ENCODE measurements at regions not wholly inside any gene's neighbourhood (a gene's known extent, or its start where the extent isn't known, plus 50 kb on each side); places are given as distances from the start of the nearest gene placed in this dataset.

GRCh38 chr10:128814024-128814423 lies 653.0 kb upstream of the MGMT start:
- DNase-seq (ENCODE audit: low read depth), result no peak

GRCh38 chr10:128814782-128815181 lies 652.3 kb upstream of the MGMT start:
- DNase-seq (ENCODE audit: low read depth), result no peak

DNA sequence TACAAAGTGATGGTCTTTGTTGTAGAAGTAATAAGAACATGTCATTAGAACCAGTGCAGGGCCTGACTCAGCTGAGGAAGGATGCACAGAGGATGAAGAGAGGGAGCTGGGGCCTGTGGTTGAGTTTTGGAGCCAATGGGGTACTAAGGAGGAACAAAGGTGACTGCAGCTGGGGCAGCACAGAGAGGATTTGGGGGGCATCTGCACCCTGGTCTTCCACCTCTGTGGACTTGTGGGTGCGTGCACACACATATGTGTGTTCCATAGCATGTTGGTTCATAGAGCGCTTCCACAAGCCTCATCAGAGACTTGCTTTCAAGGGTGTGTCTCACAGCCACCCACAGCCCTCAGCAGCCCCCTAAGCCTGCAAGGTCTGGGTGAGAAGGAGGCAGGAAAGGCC lies 650.3 kb upstream of the MGMT start:
- no peak for DNase-seq (ENCODE audit: low read depth)

GRCh38 chr10:128817636-128818035 lies 649.4 kb upstream of the MGMT start:
- DNase-seq (ENCODE audit: low read depth), result no peak

- DNase-seq (ENCODE audit: low read depth), result no peak
These were observed 646.4 kb upstream of the MGMT start for GRCh38 chr10:128820663-128821062.

DNA sequence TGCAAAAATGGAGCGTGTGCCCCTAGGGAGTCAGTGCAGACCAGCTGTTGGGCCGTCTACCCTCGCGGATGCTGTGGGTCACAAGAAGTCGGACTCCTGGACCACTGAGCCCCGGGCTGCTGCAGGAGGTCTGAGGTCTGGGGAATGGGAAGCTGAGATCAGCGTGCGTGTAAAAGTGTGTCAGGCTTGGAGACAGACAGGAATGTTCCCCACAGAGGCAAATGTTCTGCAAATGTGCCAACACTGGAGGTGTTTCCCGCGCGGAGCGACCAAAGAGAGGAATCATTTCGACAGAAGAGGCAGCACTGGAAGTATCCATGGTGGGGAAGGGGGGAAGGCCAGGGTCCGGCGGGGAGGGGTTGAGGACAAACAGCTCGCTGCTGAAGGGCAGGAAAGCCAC lies 643.8 kb upstream of the MGMT start:
- no peak for DNase-seq (ENCODE audit: low read depth)

GRCh38 chr10:128825626-128826025 lies 641.4 kb upstream of the MGMT start:
- no peak for DNase-seq (ENCODE audit: low read depth)

DNA sequence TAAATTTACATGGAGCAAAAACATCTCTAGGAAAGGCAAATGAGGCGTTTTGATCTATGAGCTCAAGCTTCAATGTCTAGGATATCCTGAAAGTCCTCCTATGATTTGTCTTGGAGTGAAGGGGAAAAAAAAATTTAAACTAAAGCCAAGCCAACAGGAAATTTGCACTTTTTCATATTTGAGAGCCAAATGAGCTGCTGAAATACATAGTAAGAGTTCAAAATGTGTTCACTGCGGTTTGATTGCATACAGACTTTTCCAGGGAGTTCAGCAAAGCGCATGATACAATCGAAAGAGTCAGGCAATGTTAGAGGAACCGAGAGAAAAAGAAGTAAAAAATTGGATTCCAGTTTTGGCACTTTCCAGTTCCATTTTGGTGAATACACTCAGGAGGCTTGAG lies 633.4 kb upstream of the MGMT start:
- DNase-seq (ENCODE audit: low read depth), result no peak

DNA sequence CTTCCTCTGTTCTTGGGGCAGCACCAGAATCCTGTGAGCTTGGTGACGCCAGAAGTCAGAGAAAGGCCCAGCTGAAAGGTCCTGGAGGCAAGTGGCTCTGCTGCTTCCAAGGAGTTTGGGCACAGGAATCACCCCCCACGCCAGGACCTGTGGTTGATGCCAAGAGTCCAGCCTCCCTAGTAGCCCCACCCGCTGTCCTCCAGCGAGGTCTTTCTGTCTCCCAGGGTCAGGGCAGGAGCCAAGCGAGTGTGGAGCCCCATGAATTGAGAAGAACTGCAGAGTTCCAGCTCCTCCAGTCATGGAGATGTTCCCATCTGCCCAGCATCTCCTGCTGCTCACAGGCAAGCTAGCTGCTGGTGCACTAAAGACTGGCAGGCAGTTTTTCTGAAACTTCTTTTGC lies 631.7 kb upstream of the MGMT start:
- no peak for DNase-seq (ENCODE audit: low read depth)

DNA sequence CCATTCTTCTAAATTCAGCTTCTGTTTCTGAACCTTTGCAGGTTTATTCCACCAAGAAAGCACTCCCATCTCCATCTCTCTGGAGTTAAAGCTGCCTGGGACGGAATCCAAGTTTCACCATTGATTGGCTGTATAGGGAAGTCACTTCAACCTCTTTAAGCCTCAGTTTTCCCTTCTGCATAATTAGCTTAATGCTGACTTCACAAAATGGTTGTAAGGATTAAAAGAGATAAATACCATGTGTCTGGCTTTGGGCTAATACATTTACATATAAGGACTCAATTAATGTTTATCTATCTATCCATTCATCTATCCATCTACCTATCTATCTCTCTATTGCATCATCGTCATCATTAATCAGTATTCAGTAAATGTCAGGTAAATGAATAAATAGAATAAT lies 629.6 kb upstream of the MGMT start:
- no peak for DNase-seq (ENCODE audit: low read depth)

GRCh38 chr10:128839134-128839533 lies 627.9 kb upstream of the MGMT start:
- no peak for DNase-seq (ENCODE audit: low read depth)

DNA sequence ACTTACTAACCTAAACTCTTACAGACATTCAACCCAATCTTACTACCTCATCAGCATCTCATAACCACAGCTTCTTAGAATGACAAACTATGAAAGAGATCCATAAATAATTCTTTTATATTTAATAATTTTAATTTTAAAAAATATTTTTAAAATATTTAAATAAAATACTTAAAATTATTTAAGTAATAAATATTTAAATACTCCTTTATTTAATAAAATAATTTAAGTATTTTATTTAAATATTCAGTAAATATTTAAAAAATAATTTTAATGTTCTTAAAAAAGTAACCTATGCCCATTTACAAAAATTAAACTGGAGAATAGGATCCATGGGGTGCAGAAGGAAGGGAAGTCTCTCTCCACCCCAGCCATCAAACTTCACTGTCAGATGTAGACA lies 627.3 kb upstream of the MGMT start:
- no peak for DNase-seq (ENCODE audit: low read depth)

- DNase-seq (ENCODE audit: low read depth), result no peak
These were observed 623.1 kb upstream of the MGMT start for GRCh38 chr10:128843972-128844371.

GRCh38 chr10:128846927-128847326 lies 620.1 kb upstream of the MGMT start:
- DNase-seq (ENCODE audit: low read depth), result no peak

DNA sequence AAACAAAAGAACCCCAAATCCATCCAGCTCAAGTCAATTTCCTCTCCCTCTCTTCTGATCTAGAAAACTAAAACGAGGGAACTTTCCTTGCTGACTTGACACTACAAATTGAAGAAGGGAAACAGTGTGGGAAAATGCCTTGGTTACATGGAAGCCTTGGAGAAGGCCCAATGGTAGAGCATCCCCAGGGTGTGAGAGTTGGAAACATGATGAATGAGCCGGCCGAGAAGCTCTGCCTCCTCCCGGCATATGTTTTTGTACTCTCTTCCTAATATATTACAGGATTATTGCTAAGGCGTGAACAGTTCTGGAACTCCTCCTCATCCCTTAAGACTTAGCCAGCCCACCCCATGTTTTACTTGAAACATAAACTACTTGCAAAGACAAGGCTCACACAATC lies 618.2 kb upstream of the MGMT start:
- no peak for DNase-seq (ENCODE audit: low read depth)

DNA sequence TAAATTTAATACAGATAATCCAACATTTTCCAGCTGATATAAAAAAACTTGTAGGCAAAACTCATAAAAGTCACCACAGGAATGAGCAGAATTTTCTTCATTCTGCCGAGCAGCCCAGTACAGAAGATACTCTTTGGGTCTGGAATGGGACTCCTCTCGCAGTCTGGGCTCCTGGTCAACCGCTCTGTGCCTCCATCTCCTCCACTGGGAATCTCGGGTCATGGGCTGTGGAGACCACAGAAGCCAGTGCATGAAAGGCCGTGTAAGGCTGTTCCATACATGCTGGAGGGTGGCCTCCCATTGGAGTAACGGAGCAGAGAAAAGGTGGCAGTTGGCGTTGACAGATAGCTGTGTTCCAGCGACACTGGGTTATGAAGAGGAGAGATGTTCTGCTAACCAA lies 616.4 kb upstream of the MGMT start:
- DNase-seq (ENCODE audit: low read depth), result no peak

DNA sequence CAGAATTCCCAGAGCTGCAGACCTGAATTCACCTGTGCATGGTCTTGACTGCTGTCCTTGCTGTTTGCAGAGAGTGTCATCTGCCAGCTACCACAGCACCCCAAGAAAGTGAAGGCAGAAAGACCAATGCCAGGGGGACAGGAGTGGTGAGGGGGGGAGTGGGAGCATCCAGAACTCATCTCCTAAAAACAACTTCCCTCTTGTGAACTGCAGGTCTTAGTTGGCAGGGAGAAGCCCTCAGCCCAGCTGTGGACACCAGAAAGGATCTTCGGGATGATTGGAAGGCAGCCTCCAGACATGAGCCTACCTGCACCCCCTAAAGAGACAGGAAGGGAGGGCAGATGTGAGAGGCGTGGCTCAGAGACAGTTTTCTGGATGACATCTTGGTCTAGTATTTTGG lies 615.8 kb upstream of the MGMT start:
- DNase-seq (ENCODE audit: low read depth), result no peak

DNA sequence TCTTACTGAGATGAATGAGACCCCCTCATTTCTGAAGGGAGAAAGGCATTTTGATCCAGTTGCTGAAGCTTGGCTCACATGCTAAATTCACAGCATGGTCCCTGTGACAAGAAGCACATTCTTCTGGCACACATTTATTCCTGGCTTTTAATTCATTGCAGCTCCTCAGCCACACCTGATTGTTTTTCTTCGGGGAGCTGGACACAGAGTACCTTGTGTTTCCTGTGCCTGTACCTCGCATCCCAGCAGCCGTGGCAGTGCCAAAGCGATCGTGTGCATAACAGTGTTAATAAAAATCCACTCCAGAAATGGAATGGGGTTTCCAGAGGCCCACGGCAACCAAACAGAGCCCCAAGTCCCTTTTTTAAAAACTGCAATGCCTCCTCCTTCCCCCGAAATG lies 615.3 kb upstream of the MGMT start:
- no peak for DNase-seq (ENCODE audit: low read depth)

DNA sequence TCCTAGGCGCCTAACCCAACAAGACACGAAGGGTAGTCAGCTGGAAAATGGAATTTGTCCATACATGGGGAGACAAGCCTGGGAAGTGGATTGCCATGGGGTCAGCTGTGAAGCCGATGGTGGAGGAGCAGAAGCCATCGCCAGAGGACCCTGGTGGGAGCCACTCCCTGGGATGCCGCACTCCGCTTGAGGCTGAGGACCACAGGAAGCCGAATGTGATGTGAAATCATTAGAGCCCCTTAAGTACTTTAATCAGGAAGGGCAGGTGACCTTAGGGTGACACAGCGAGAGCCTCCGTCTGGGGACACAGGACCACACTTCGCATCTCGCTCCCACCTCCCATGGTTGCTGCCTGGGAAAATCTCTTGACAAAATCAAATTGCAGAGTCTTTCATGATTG lies 614.6 kb upstream of the MGMT start:
- no peak for DNase-seq (ENCODE audit: low read depth)

DNA sequence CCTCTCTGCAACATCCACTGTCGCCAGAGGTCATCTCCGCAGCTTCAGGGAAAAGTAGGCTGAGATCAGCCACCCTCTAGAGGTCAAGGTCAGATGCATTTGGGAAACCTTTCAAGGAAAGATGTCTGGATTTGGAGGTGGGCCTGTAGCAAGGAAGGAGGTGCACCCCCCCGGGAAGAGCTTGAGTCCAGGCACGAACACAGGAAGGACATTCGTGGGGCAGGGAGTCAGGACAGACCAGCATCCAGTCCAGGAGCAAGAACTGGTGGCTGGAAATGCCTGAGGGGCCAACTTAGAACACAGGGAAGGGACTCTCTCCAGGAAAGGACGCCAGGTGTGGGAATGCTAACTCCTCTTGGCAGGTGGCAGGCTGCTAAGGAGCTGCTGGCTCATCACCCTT lies 614.1 kb upstream of the MGMT start:
- no peak for DNase-seq (ENCODE audit: low read depth)

DNA sequence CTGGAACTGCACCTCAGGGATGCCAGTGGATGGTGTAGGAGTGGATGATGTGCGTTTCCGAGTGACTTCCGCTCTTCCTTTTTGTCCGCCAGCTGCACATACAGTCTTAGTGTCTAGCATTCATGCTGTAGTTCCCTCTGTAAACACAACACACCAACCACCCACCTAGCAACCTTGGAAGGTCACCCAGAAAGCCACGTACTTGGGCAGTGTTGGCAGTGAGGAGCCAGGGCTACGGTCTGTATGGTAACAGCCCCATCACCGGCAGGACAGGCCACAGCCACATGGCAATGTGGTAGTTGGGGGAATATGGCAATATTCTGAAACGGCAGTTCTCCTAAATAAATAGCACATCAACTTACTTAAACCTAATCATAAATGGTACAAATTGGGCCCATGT lies 613.5 kb upstream of the MGMT start:
- no peak for DNase-seq (ENCODE audit: low read depth)

GRCh38 chr10:128854204-128854603 lies 612.8 kb upstream of the MGMT start:
- no peak for DNase-seq (ENCODE audit: low read depth)

DNA sequence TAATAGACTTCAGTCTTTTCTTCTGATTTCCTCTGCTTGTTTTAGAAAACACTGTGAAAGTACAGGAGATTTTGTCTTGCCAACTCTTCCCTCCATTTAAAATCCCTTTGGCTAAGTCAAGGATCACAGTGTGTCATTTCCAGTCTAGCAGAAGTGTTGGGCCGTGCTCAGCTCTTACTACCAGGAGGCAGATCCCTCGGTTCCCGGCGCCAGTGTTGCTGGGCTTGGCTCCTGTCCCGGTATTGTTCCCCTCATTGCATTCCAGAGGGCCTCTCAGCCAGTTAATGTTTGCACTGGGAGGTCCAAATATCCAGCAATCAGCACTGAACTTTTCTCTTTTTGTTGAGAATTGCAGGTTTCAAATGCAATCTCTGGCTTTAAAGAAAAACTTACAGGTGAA lies 612.1 kb upstream of the MGMT start:
- no peak for DNase-seq (ENCODE audit: low read depth)

- no peak for DNase-seq (ENCODE audit: low read depth)
These were observed 611.2 kb upstream of the MGMT start for GRCh38 chr10:128855618-128856428.
